AG08396 (cell line): ENCODE measurements at regions not wholly inside any gene's neighbourhood (a gene's known extent, or its start where the extent isn't known, plus 50 kb on each side); places are given as distances from the start of the nearest gene placed in this dataset.
"Not testable (repeated sequence)": the region's sequence is repeated elsewhere in the genome, so short reads cannot be mapped to it uniquely, and the experiment has no call there.

Experiments used
- DNase-seq: peaks from one replicate; pipeline ENCODE4 v3.0.0; 2012; ENCODE audit warnings: low spot score, mixed read lengths

DNA sequence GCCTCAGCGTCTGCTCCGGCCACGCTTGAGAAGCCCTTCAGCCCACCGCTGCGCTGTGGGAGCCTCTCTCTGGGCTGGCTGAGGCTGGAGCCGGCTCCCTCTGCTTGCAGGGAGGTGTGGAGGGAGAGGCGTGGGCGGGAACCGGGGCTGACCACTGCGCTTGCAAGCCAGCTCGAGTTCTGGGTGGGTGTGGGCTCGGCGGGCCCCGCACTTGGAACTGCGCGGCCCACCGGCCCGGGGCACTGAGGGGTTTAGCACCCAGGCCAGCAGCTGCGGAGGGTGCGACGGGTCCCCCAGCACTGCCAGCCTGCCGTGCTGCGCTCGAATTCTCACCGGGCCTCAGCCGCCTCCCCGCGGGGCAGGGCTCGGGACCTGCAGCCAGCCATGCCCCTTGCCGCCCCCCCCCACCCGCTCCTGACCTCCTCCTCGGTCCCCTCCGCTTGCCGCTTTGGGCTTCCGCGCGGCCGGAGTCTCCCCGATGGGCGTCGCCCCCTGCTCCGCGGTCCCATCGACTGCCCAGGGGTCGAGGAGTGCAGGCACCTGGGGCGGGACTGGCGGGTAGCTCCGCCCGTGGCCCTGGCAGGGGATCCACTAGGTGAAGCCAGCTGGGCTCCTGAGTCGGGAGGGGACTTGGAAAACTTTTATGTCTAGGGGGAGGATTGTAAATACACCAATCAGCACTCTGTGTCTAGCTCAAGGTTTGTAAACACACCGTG lies 106.7 kb downstream of the RAP2B start:
- no peak for DNase-seq

DNA sequence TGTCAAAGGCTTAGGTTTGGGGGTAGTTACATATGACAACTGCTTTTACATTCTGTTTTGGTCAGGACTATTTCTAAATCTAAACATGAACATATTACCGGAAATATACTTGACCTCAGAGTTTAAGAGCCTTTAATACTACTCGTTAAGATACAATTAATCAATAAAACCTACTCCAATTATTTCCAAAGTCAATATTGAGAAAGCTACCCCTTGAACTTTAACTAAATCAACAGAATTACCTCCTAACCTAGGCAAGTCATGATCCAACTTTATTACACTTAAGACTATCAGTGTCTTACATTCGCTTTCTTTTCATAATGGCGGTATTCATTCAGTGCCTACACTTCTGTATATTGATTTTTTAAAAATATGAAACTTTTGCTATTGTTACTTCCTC lies 107.7 kb downstream of the RAP2B start:
- DNase-seq: no peak

DNA sequence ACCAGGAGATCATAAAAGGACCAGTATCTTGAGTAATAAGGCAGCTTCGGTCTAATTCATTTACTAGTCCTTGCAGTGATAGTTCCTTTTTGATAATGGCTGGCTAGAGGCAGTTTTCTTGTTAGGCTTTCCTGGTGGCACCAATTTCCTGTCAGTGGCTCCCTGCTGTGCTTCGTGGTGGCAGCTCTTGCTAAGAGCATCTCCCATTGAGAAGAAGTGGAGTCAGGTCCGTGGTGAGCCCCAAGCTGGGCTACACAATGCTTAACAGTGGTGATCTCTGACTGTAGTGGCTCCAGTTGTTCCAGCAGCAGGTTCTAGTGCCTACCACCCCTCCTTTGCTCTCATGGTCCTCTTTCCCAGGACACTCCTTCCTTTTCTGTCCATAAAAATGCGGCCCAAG lies 111.2 kb downstream of the RAP2B start:
- DNase-seq: no peak

DNA sequence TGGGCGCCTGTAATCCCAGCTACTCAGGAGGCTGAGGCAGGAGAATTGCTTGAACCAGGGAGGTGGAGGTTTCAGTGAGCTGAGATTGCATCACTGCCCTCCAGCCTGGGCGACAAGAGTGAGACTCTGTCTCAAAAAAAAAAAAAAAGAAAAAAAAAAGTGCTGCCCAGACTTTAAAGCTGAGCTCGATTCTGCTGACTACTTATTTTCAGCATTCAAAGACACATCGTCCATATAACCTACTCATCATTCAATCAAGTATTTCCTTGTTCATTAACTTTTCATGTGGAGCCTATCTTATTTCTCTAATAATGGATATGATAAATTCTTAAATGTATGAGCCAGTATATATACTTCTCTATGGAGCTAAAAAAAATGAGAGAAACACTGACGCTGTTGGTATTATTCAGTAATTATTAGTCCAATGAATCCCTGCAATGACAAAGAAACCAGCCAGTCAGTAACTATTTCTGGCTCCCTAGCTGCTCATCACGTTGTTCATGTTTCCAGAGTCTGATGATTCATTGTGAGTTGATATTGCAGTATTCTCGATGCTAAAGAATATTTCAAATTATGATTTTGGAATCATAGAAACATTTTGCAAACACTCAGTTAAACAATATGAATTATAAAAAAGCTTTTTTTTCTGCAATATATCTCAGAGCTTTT lies 111.9 kb downstream of the RAP2B start:
- peak; percentile 72 for DNase-seq

DNA sequence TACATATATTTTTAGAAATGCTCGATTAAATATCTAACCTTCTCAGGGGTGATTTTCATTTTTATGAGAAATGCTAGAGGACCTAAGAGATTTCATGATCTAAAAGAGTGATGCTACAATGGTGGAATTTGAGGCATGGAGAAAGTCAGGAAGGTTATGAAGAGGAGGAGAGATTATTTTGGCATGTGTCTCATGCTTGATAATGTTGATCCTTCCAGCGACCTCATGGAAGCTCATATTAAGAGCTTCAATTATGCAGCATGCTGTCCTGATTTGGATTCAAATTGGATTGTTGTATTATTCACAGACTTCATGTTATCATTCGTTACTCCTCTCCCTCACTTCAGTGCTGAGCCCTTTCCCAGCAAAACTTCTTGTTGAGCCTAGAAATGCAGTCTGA lies 112.5 kb downstream of the RAP2B start:
- DNase-seq: no peak

DNA sequence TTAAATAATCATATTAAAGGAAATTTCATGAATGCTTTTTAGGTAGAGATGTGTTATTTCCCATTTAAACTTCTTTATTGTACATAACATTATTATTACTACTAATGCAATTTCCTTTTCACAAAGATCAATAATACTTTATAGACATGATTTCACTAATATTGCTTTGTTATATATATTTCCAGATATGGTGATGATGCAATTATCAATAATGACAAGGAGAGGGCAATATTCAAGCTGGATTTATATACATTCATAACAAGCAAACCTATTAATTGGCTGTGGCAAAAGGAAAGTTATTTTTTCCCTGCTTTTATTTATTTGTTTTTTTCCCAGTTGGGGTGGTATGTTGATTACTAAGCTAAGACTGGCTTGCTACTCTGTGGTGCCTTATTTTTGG lies 113.5 kb downstream of the RAP2B start:
- no peak for DNase-seq

DNA sequence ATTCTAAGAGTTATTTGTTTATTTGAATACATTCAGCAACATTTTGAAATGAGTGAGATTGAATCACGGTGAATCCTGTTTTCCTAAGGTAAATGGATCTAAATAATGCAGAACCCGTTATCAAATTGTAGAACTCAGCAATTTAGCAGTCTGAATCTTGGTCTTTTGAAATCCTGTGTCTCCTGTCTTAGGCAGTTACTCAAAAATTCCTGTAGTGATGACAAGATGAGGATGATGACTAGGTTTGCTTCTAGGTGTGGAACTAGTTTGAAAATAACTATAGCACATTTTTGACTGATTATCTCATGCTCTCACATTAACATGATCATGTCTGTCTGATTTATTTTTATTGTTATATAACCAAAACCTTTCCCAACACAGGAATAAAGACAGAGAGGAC lies 115.0 kb downstream of the RAP2B start:
- DNase-seq: no peak

DNA sequence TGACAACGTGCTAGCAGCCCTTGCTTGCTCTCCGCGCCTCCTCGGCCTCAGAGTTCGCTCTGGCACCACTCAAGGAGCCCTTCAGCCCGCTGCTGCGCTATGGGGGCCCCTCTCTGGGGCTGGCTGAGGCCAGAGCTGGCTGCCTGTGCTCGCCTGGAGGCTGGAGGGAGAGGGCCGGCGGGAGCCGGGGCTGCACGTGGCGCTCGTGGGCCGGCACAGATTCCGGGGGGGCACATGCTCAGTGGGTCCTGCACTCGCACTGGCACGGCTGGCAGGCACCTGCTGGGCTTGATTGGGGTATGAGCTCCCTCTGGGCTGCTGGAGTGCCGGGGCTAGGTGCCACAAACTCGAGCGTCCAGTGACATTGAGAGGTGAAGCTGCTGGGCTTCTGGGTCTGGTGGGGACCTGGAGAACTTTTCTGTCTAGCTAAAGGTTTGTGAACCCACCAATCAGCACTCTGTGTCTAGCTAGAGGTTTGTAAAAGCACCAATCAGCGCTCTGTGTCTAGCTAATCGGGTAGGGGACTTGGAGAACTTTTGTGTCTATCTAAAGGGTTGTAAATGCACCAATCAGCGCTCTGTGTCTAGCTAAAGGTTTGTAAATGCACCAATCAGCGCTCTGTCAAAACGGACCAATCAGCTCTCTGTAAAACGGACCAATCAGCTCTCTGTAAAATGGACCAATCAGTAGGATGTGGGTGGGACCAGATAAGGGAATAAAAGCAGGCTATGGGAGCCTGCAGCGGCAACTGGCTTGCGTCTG lies 119.4 kb downstream of the RAP2B start:
- DNase-seq: not testable (repeated sequence)

DNA sequence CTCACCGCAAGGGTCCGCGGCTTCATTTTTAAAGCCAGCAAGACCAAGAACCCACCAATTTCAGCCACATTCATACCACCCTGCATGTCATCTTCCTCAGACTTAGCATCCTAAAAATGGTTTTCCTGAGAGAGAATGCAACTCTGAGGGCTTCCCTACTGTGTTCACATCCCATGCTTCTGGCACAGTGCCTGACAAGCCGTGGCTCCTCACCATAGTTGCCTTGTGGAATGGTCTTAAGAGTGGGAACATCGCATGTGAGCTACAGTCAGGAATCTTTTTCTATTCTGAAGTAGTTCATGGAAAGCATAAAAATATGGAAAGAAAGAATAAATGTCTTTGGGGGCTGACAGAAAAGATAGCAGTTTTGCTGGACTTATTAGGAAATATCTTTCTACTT lies 120.3 kb downstream of the RAP2B start:
- DNase-seq: no peak

DNA sequence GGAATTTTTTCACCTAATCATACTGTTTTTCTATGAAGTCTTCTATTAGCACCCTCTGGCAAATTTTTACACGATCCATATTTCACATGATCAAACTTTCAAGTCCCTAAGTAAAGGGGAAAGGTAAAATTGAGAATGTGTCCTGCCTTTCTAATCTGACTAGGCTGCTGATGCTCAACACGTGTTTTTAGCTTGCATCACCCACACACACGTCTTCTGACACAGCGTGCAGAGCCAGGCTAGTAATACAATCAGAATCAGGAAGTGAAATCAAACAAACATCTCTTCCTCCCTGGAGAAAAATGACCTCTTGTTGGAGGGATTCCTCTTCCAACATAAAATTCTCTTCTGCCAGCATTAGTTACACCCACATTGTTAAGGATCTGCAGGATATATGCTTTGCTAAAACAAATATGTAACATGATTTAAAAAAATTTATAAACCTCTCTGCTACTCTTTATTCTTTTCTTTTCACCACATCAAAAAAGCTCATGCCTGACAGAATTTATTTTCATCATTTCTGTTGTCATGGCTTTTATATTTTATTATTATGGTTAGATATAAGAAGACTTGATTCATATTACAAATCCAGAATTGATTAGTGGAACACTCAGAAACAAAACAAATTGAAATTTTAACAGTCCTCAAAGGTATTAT lies 122.4 kb downstream of the RAP2B start:
- DNase-seq: peak; percentile 80

DNA sequence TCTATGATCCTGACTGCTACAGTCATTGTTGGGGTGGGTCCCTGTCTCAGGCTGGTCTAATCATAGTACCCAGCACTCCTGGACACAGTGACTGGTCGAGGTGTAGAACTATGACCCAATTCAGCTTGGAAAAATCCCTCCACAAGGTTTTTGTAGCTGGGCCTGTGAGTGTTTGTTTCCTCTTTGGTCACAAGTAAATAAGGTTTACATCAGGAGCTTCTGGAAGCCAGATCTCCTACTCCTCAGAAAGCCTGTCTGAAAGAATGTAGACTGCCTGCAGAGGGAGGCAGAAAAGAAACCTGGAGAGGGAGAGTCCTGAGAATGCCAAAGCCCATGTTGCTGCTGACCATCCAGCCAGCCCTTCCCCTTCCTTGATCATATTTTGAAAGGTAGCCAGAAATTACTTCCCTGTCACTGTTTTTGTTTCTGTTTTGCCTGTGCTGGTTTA lies 123.2 kb downstream of the RAP2B start:
- DNase-seq: peak; percentile 45

DNA sequence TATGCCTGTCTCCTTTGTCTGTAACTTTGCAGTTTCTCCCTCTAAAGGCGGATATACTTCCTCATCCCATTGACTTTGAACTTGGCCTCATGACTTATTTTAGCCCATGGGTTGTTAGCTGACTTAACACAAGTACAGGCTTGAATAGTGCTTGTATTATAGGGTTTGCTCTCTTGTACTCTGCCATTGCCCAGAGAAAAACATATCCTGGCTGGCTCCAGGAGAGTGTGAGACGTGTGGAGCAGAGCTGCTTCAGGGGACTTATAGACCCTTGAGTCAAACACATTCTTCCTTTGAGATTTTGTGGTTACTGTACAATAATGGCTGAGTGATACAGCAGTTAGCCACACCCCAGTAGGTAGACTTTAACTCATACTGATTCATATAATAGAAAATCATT lies 124.0 kb downstream of the RAP2B start:
- no peak for DNase-seq

DNA sequence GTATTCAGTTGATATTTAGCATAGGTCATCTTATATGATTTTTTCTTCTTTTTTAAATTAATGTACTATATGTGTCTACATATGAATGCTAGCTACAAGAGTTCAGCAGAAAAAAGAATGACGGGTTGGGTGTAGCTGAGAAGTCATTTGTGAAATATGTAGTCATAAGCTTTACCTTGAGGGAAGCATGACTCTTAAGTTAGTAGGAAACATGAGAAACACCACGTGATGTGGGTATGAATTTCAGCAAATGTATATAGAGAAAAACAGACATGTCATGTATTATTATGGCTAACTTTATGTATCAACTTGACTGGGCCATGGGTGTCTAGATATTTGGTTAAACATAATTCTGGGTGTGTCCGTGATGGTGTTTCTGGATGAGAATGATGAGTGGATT lies 125.0 kb downstream of the RAP2B start:
- no peak for DNase-seq

DNA sequence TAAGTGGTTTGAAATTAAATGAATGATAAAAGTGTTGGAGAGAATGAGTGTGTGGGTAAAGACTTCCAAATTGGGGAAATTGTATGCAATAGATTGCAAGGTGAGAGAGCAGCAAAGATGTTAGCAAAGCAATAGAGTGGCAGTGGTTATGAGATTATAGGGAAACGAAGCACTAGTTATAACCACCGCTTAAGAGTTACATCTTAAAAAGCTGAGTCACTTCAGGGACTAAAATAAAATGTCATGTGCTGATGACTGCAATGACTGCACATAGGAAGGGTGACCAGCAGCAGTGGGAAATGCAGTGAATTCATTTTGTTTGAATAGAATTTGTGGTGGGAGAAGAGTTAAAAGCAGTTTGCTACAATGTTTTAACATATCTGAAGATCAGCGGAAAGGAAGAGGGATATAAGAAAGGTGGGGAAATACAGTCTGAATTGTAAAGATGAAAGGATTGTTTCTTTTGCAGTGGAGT lies 127.3 kb downstream of the RAP2B start:
- DNase-seq: no peak

DNA sequence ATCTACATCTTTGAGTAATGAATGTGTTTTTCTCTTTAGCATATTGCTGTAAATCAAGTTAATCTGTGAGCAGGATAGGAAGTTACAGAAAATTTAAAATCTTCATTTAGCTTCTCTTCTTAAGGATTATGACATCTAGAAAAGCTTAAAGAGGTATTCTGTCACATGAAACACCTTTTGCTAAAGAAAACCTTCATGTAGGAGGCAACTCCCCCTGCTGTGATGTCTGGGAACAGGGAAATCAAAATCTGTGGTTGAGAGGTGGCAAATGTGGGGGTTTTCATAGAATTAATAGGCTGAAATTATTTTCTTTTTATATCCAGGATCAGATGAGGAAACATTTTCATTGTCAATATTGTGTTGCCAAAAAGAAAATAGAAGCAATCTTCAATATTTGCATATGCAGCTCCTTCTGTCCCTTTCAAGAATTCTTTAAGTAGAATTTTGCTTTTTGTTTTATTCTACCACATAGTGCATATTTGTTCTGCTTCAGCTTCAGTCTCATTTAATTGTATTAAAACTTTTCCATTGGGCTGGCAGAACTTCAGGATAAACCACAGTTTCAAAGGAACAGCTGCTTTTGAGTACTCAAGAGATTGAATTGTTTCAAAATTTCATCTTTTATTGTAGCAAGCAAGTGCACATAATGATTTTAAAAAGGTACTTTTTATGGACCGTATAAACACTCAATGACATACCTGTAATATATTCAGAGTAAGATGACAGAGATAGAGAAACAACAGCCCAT lies 128.4 kb downstream of the RAP2B start:
- DNase-seq: no peak

DNA sequence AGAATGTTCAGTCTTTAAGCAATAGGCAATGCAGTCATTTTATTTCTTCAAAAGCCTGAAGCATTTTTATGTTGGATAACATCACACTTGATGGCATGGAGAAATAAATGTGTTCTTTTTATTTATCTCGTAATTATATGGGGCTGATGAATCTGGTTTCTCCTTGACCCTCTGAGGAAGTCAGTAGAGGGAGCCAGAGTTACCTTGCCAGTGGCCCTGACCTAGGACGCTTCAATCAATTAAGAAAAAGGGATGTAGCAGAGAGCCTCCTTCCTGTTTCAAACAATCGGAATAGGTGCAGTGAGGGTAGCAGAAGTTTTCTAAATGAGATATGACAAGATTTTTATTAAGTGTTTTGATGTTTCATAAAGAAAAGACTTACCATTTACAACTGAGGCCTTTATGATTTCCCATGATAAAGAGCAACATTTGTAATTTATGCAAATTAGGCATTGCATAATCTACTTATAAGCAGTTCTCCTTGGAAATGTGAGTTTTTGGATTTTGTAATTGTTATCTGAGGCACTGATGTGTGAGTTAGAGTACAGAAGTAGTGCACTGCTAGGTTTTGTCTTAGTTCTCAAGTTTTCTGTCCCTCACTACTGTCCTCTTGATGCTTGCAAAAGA lies 129.1 kb downstream of the RAP2B start:
- DNase-seq: no peak

DNA sequence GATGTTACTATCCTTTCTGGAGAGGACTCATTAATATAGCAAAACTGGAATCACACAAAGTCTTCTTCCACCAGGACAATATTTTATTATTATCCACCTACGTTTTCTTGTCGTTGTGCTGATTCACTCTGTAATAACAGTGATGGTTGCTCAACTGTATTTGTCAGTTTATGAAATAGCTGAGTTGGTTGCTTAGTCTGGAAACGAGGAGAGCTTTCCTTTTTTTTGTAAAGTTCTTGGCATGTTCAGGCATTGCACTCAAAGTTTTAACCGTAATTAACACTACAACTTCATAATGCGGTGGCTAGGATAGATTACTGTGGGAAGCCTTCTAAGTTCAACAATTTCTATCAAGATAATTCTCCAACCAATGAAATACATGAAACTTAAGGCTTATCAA lies 131.2 kb downstream of the RAP2B start:
- DNase-seq: peak; percentile 34

DNA sequence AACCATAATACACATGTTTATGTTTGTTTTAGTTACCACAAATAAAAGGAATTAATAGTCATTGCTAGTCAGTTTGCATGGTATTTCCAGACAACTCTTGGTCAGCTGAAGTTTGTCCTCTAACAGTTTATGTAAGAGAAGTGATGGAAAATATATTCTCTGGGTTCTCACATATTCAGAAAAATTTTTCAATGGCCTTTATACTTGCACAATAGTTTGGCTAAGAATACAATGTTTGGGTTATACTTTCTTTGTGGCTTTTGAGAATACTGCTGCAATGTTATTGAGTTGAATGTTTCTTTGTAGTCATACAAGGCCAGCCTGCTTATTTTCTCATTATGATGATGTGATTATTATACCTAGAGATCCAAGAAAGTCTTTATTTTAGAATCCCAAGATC lies 133.9 kb downstream of the RAP2B start:
- no peak for DNase-seq

DNA sequence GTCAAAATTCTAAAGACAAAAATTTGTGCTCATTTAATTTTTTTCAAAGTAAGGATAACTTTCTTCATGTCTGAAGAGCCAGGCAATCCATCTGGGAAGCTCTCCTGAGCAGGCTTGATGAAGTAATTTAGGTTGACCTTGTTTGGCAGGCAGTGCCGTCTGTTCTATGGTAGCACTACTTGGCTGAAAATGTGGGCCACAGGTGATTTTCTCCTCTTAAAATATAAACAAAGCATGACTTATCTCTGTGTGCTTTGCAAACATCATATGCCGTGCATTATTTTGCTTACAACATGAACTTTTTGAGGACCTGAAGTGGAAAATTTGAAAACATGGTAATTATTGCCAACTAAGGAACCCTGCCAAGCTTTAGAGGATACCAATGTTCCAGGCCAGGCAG lies 143.2 kb downstream of the RAP2B start:
- DNase-seq: no peak

DNA sequence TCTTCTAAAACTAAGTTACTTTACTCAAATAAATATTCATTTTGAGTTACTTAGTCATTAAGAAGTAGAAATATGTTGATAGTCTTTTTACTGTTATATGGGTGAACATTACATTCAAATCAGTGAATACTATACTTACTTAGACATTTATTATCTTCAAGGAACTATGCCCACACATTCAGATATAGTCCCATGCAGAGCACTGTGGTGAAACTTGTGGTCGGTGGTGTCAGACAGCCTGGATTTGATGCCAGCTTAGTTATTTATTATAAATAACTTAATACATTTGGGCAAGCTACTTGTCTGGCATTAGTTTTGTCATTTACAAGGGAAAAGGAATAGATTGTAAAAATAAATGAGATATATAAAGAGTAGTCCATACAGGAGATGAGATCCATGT lies 149.5 kb downstream of the RAP2B start:
- DNase-seq: no peak

DNA sequence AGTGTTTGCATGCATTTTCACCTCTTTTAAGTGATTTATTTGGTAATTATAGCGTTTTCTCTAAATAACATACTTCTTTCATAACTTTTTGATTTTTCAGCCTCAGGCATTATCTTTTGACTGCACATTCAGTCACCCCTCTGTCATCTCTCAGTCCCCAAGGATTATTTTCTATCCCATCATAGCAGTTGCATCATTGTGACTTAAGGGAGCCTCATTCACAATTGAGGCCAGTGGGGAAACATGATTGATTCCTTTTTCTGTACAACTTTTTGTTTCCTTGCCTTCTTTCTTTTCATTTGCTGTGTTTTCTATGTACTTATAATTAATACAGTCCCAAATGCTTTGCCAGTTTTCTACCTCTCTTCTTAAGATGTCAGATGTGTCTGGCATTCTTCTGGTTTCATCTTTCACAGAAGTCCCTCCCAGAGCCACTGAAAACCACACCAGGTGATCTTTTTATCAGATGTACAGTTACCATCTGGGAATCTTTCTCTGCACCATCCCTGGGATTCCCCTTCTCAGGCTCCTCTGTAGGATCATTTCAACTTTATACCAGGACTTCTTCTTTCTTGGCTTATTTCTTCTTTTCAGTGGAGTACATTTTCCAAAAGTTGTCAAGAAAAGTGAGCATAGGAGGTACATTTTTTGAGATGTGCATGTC lies 151.4 kb downstream of the RAP2B start:
- no peak for DNase-seq
